ENCODE measurements at regions not wholly inside any gene's neighbourhood (a gene's known extent, or its start where the extent isn't known, plus 50 kb on each side); places are given as distances from the start of the nearest gene placed in this dataset.

DNA sequence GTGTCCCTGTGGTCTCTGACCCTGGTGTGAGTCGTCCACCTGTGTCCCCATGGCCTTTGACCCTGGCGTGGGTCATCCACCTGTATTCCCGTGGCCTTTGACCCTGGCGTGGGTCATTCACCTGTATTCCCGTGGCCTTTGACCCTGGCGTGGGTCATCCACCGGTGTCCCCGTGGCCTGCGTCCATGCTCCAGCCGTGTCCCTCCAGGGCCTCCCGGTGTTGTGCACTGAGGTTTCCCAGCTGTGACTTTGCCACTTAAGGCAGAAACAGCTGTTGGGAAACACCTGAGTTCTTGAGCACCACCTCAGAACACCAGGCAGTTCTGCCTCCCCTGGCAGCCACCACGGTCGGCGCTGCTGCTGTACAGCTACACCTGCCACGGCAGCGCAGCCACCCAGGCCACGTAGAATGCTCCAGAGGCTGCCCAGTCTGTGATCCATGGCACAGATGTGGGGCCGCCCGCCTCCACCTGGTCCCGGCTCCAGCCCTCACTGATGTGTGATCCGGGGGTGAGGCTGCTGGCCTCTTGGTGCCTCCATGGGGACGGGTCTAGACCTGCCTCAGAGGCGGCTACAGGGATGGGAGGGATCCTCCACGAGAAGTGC is 69.1 kb upstream of the GALNT9 start:
- Histone ChIP-seq H3K4me3 (ENCODE audit: insufficient read depth, low read depth, low read length) (no peak overlapping the region), H3K9me1 (ENCODE audit: insufficient read depth, low read length) (no peaks in the 10 kb centered on the region), H2BK5ac (ENCODE audit: low read depth, low read length, poor library complexity, severe bottlenecking) (no peak overlapping the region), H4K5ac (ENCODE audit: low read depth, low read length) (no peak overlapping the region), H3K4ac (ENCODE audit: low read depth, low read length) (no peak overlapping the region), H2AK5ac (ENCODE audit: low read depth, low read length) (no peak overlapping the region), H3K4me1 (ENCODE audit: control insufficient read depth, insufficient read depth, low read length) (no peaks in the 10 kb centered on the region), H3K79me1 (ENCODE audit: low read depth in 1 of 2, low read length in 2 of 2) (no peaks in the 10 kb centered on the region), H2AFZ (replicated peaks; ENCODE audit: low read length, poor library complexity) (no peak overlapping the region), H3K9ac (ENCODE audit: low read depth, low read length) (no peak overlapping the region), H3K18ac (ENCODE audit: low read depth, low read length) (no peak overlapping the region), H2BK120ac (ENCODE audit: low read depth, low read length) (no peak overlapping the region), H3K23ac (ENCODE audit: low read depth, low read length) (no peak overlapping the region), H3K14ac (replicated peaks; ENCODE audit: low read depth, low read length) (no peak overlapping the region), H3K9me3 (ENCODE audit: control insufficient read depth, insufficient read depth, low read length) (peaks cover 4% of the 10 kb centered on the region; the same call in 1 of the 2 replicates), H2AK9ac (replicated peaks; ENCODE audit: low read depth, low read length, poor library complexity) (no peak overlapping the region), H4K20me1 (ENCODE audit: insufficient read depth, low read length) (no peaks in the 10 kb centered on the region), H4K91ac (ENCODE audit: insufficient read depth, low read depth, low read length) (no peak overlapping the region), H3K4me2 (ENCODE audit: low read depth, low read length) (no peak overlapping the region), H3K27me3 (ENCODE audit: control insufficient read depth, insufficient read depth, low read length) (peaks cover 15% of the 10 kb centered on the region; the same call in 1 of the 2 replicates), H3K56ac (ENCODE audit: extremely low read depth, insufficient read depth, low read length) (no peak overlapping the region), H4K8ac (ENCODE audit: low read depth in 2 of 2, low read length in 2 of 2) (no peak overlapping the region), H3K36me3 (ENCODE audit: control insufficient read depth, insufficient read depth, low read length) (no peaks in the 10 kb centered on the region), H2BK20ac (ENCODE audit: low read depth, low read length) (no peak overlapping the region), H3K27ac (ENCODE audit: insufficient read depth, low read length) (no peak overlapping the region), H2BK15ac (ENCODE audit: low read depth, low read length) (no peak overlapping the region)
- DNase-seq = no peak
- TF ChIP-seq, protein P1, sequence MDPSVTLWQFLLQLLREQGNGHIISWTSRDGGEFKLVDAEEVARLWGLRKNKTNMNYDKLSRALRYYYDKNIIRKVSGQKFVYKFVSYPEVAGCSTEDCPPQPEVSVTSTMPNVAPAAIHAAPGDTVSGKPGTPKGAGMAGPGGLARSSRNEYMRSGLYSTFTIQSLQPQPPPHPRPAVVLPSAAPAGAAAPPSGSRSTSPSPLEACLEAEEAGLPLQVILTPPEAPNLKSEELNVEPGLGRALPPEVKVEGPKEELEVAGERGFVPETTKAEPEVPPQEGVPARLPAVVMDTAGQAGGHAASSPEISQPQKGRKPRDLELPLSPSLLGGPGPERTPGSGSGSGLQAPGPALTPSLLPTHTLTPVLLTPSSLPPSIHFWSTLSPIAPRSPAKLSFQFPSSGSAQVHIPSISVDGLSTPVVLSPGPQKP (IDR thresholded peaks at IDR 0.05; ENCODE audit: borderline replicate concordance, low read depth, low read length) = no peak
- TF ChIP-seq RAD21 (IDR thresholded peaks at IDR 0.05; ENCODE audit: low read length) = no peak
- no peak for TF ChIP-seq CEBPB (IDR thresholded peaks at IDR 0.05; ENCODE audit: low read depth, low read length)
- no peak for TF ChIP-seq BHLHE40 (IDR thresholded peaks at IDR 0.05; ENCODE audit: low read depth, low read length)
- no peak for TF ChIP-seq CHD1 (IDR thresholded peaks at IDR 0.05; ENCODE audit: low read depth, low read length)
- TF ChIP-seq USF2 (IDR thresholded peaks at IDR 0.05; ENCODE audit: low read depth, low read length) = no peak
- TF ChIP-seq MXI1 (IDR thresholded peaks at IDR 0.05; ENCODE audit: borderline replicate concordance, low read depth, low read length) = no peak
- no peak for TF ChIP-seq CTCF (conservative IDR thresholded peaks at IDR 0.05; ENCODE audit: low read depth, low read length)
- TF ChIP-seq FOS (IDR thresholded peaks at IDR 0.05; ENCODE audit: low read depth, low read length) = no peak
- no peak for TF ChIP-seq NFE2L2 (IDR thresholded peaks at IDR 0.05; ENCODE audit: low read depth, low read length)
- TF ChIP-seq RFX5 (IDR thresholded peaks at IDR 0.05; ENCODE audit: low read depth, low read length) = no peak
- TF ChIP-seq MAZ (IDR thresholded peaks at IDR 0.05; ENCODE audit: borderline replicate concordance, low read depth, low read length) = no peak
- no peak for TF ChIP-seq POLR2A (IDR thresholded peaks at IDR 0.05; ENCODE audit: low read depth, low read length)
- TF ChIP-seq MAFK (IDR thresholded peaks at IDR 0.05; ENCODE audit: low read depth, low read length) = no peak
- in situ Hi-C loops (cut with MboI; ENCODE audit: low sequenced_read_pairs) = no loop called here
- ChIA-PET POLR2A (ENCODE audit: unreplicated experiment) (no interaction called here), CTCF (no interaction called here)
- intact Hi-C loops (cut with micrococcal nuclease) = no loop called here
- 62% methylated on average over 19 of the region's 24 CpGs; no CpG with 5 or more reads in 1 of the 2 experiments for WGBS, 2 experiments (ENCODE audit: extremely low coverage in 2 of 2, insufficient read length in 1 of 2)
- dilution Hi-C loops (cut with HindIII; ENCODE audit: low sequenced_read_pairs, unreplicated experiment) = no loop called here
- BruUV-seq (replicated peaks) = no TSS peak
- no peak for ATAC-seq (ENCODE audit: low read depth)

All from IMR-90 (cell line).